ENCODE measurements at regions not wholly inside any gene's neighbourhood (a gene's known extent, or its start where the extent isn't known, plus 50 kb on each side); places are given as distances from the start of the nearest gene placed in this dataset.

DNA sequence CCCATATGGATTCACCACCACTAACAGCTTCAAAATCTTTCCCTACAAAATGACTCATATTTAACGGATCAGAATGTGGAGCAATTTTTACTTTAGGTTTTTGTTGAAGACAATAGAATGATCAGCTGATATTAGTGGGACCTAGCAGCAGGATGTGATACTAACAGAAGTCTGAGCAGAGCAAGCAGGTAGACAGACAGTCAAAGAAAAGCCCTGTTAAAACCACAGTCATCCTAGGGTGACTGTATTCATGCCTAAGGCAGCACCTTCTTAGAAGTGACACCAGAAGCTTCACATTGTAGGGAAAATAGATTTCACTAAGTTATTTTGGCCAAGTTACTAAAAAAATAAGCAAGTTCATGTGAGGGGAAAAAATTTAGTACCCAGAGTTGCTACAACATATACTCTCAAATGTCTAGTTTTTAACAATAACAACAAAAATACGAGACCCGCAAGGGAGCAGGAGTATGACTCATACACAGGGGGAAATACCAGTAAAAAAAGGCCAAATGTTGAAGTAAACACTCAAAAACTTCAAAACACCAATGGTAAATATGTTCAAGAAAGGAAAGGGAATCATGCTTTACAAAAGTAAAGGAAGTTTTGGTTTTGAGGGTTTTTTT lies 590.9 kb downstream of the EPHA3 start:
- DNase-seq (ENCODE audit: low spot score, unreplicated experiment), result no peak
- TF ChIP-seq, protein P1, sequence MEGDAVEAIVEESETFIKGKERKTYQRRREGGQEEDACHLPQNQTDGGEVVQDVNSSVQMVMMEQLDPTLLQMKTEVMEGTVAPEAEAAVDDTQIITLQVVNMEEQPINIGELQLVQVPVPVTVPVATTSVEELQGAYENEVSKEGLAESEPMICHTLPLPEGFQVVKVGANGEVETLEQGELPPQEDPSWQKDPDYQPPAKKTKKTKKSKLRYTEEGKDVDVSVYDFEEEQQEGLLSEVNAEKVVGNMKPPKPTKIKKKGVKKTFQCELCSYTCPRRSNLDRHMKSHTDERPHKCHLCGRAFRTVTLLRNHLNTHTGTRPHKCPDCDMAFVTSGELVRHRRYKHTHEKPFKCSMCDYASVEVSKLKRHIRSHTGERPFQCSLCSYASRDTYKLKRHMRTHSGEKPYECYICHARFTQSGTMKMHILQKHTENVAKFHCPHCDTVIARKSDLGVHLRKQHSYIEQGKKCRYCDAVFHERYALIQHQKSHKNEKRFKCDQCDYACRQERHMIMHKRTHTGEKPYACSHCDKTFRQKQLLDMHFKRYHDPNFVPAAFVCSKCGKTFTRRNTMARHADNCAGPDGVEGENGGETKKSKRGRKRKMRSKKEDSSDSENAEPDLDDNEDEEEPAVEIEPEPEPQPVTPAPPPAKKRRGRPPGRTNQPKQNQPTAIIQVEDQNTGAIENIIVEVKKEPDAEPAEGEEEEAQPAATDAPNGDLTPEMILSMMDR (IDR thresholded peaks at IDR 0.05; ENCODE audit: unreplicated experiment), result no peak
- H3K27ac Mint-ChIP-seq, result no peak overlapping the region
- no peak overlapping the region for H3K4me3 Mint-ChIP-seq (ENCODE audit: low read depth)
- no peaks in the 10 kb centered on the region for H3K4me1 Mint-ChIP-seq (ENCODE audit: low read depth)
- H3K9me3 Mint-ChIP-seq (ENCODE audit: low read depth), result peaks cover 6% of the 10 kb centered on the region
- no peaks in the 10 kb centered on the region for H3K27me3 Mint-ChIP-seq
- no peaks in the 10 kb centered on the region for H3K36me3 Mint-ChIP-seq (ENCODE audit: insufficient read depth)

DNA sequence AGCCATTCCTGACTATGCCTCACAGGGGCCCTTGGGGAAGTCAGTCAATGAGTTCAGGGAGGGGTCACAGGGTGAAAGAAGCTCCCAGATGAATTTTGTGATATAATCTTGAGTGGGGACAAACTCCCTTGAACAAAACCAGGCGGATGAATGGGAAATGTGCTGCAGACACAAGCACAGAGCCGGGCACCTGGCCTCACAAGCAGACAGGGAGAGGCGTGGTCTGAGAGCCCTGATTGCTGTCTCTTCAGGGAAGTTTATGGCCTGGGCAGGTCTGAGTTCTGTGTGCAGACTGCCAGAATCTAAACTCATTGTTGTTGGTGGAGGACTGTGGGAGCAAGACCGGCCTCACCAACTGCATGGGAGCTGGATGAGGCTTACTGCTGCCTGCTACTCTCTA lies 591.8 kb downstream of the EPHA3 start:
- peaks cover 6% of the 10 kb centered on the region for H3K9me3 Mint-ChIP-seq (ENCODE audit: low read depth)
- no peaks in the 10 kb centered on the region for H3K4me1 Mint-ChIP-seq (ENCODE audit: low read depth)
- DNase-seq (ENCODE audit: low spot score, unreplicated experiment), result no peak
- no peak overlapping the region for H3K27ac Mint-ChIP-seq
- H3K27me3 Mint-ChIP-seq, result no peaks in the 10 kb centered on the region
- no peaks in the 10 kb centered on the region for H3K36me3 Mint-ChIP-seq (ENCODE audit: insufficient read depth)
- TF ChIP-seq, protein P1 (IDR thresholded peaks at IDR 0.05; ENCODE audit: unreplicated experiment), result no peak
- H3K4me3 Mint-ChIP-seq (ENCODE audit: low read depth), result no peak overlapping the region

DNA sequence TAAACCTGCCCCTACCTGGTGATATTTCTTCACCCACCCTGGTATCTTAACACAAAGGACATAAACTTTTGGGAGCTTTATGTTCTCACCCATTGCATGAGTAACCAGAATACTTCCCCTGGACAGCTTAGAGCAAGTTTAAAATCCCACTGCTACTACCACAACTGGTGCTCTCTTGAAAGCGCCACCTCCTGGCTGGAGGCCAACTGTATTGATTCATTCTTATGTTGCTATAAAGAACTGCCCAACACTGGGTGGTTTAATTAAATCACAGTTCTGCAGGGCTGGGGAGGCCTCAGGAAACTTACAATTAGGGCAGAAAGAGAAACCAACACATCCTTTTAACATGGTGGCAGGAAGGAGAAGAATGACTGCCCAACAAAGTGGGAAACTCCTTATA lies 592.4 kb downstream of the EPHA3 start:
- no peak overlapping the region for H3K4me3 Mint-ChIP-seq (ENCODE audit: low read depth)
- no peaks in the 10 kb centered on the region for H3K27me3 Mint-ChIP-seq
- H3K4me1 Mint-ChIP-seq (ENCODE audit: low read depth), result no peaks in the 10 kb centered on the region
- no peak for DNase-seq (ENCODE audit: low spot score, unreplicated experiment)
- H3K27ac Mint-ChIP-seq, result no peak overlapping the region
- peaks cover 6% of the 10 kb centered on the region for H3K9me3 Mint-ChIP-seq (ENCODE audit: low read depth)
- TF ChIP-seq, protein P1 (IDR thresholded peaks at IDR 0.05; ENCODE audit: unreplicated experiment), result no peak
- no peaks in the 10 kb centered on the region for H3K36me3 Mint-ChIP-seq (ENCODE audit: insufficient read depth)

DNA sequence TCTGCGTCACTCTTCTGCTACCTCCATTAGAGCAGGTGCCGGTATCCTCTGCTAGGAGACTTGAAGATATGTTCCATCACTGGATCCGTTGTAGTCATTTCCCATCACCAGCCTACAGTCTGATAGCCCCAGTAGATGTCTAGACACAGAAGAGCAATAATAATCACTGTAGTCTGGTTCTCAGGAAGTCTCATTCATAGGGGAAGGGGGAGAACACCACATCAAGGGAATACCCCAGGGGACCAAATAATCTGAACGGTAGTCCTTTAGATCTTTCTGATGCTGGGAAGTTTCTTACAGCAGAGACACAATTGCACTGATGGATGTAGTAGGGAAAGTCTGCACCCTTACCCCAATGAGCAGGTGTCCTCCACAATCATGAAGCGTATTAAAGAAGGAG lies 595.0 kb downstream of the EPHA3 start:
- no peak overlapping the region for H3K4me3 Mint-ChIP-seq (ENCODE audit: low read depth)
- TF ChIP-seq, protein P1 (IDR thresholded peaks at IDR 0.05; ENCODE audit: unreplicated experiment), result no peak
- no peaks in the 10 kb centered on the region for H3K27me3 Mint-ChIP-seq
- no peak overlapping the region for H3K27ac Mint-ChIP-seq
- H3K4me1 Mint-ChIP-seq (ENCODE audit: low read depth), result no peaks in the 10 kb centered on the region
- no peak for DNase-seq (ENCODE audit: low spot score, unreplicated experiment)
- no peaks in the 10 kb centered on the region for H3K36me3 Mint-ChIP-seq (ENCODE audit: insufficient read depth)
- H3K9me3 Mint-ChIP-seq (ENCODE audit: low read depth), result peaks cover 11% of the 10 kb centered on the region

DNA sequence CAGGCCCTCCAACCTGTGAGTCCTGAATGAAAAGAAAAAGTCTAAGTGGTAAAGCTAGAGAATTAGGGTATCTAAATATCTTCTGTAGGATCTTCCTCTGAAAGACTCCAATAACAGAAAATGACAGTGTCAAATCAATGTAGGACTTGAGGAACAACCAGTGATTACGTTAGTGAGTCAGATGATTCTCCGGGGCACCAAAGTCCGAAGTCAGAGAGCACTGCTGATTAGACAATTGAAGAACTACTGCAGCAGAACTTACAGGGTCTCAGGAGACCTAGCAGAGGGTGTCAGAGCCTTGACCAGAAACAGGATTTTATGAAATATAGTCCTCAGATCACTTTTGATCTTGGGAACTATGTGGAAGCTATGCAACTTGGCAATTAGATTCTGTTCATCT lies 605.8 kb downstream of the EPHA3 start:
- Mint-ChIP-seq H3K9me3 (ENCODE audit: low read depth) (peaks cover 13% of the 10 kb centered on the region), H3K4me1 (ENCODE audit: low read depth) (peaks cover 6% of the 10 kb centered on the region), H3K27me3 (no peaks in the 10 kb centered on the region), H3K36me3 (ENCODE audit: insufficient read depth) (no peaks in the 10 kb centered on the region), H3K27ac (no peak overlapping the region), H3K4me3 (ENCODE audit: low read depth) (no peak overlapping the region)
- TF ChIP-seq, protein P1 (IDR thresholded peaks at IDR 0.05; ENCODE audit: unreplicated experiment), result no peak
- DNase-seq (ENCODE audit: low spot score, unreplicated experiment), result no peak
